Osteocyte (in vitro differentiated cells): ENCODE measurements at regions not wholly inside any gene's neighbourhood (a gene's known extent, or its start where the extent isn't known, plus 50 kb on each side); places are given as distances from the start of the nearest gene placed in this dataset.
"Not testable (repeated sequence)": the region's sequence is repeated elsewhere in the genome, so short reads cannot be mapped to it uniquely, and the experiment has no call there.

ENCODE experiments used
- DNase-seq: peaks from one replicate; pipeline ENCODE4 v3.0.0; 2021; ENCODE audit warnings: mixed read lengths; ENCODE audit not compliant: unreplicated experiment; ENCODE audit errors: extremely low spot score
- H3K27ac Mint-ChIP-seq: one replicate; pipeline ENCODE4 v1.8.0; 2021; ENCODE audit warnings: mild to moderate bottlenecking, mixed read lengths; ENCODE audit not compliant: unreplicated experiment
- H3K27me3 Mint-ChIP-seq: one replicate; pipeline ENCODE4 v1.8.0; 2021; ENCODE audit warnings: mixed read lengths; ENCODE audit not compliant: unreplicated experiment
- H3K36me3 Mint-ChIP-seq: one replicate; pipeline ENCODE4 v1.8.0; 2021; ENCODE audit warnings: mixed read lengths; ENCODE audit not compliant: unreplicated experiment
- H3K4me1 Mint-ChIP-seq: one replicate; pipeline ENCODE4 v1.8.0; 2021; ENCODE audit warnings: mixed read lengths; ENCODE audit not compliant: unreplicated experiment
- H3K4me3 Mint-ChIP-seq: one replicate; pipeline ENCODE4 v1.8.0; 2021; ENCODE audit warnings: mild to moderate bottlenecking, moderate library complexity, mixed read lengths; ENCODE audit not compliant: unreplicated experiment
- H3K9me3 Mint-ChIP-seq: one replicate; pipeline ENCODE4 v1.8.0; 2021; ENCODE audit warnings: mixed read lengths; ENCODE audit not compliant: unreplicated experiment
- TF ChIP-seq, protein P1 (sequence below): fragments of 200-600 bp; sonication (generic); IDR thresholded peaks from 2 replicates; pipeline ENCODE4 v1.5.0; 2021; ENCODE audit warnings: antibody characterized with exemption, mild to moderate bottlenecking, moderate library complexity

GRCh38 chrX:113514906-113515305 lies 674.3 kb upstream of the AMOT start:
- peaks cover 26% of the 10 kb centered on the region for H3K4me1 Mint-ChIP-seq
- H3K4me3 Mint-ChIP-seq, result no peak overlapping the region

DNA sequence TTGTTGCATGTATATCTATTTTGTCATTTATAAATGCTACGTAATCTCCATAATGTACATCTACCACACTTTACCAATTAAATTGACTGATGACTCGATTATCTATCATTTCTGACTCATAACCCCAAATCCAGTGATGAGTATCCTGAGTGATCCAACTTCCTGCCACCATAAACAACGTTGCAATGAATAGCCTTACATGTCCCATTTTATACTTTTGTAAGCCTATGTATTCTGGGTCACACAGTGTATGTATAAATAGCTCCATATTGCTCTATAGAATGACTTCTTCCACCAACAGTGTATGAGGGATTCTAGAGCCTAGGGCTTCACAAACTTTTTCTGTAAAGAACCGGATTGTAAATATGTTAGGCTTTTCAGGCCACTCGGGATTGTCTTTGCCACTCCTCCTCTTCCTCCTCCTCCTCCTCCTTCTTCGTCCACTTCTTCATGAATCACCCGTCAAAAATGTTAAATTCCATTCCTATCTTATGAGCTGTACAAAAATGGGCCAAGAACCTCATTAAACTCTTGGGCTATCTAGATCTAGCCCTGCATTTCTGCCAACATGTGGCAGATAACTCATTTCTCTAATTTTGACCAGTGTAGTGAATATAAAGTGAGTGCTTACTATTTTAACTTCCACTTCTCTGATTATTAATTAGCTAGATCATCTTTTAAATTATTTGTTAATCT lies 672.2 kb upstream of the AMOT start:
- no peak for DNase-seq
- Mint-ChIP-seq H3K9me3 (no peaks in the 10 kb centered on the region), H3K27me3 (no peaks in the 10 kb centered on the region), H3K36me3 (no peaks in the 10 kb centered on the region), H3K4me3 (no peak overlapping the region), H3K4me1 (peaks cover 26% of the 10 kb centered on the region), H3K27ac (peak overlapping the region; percentile 9)
- TF ChIP-seq, protein P1, sequence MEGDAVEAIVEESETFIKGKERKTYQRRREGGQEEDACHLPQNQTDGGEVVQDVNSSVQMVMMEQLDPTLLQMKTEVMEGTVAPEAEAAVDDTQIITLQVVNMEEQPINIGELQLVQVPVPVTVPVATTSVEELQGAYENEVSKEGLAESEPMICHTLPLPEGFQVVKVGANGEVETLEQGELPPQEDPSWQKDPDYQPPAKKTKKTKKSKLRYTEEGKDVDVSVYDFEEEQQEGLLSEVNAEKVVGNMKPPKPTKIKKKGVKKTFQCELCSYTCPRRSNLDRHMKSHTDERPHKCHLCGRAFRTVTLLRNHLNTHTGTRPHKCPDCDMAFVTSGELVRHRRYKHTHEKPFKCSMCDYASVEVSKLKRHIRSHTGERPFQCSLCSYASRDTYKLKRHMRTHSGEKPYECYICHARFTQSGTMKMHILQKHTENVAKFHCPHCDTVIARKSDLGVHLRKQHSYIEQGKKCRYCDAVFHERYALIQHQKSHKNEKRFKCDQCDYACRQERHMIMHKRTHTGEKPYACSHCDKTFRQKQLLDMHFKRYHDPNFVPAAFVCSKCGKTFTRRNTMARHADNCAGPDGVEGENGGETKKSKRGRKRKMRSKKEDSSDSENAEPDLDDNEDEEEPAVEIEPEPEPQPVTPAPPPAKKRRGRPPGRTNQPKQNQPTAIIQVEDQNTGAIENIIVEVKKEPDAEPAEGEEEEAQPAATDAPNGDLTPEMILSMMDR, result no peak

More at GRCh38 chrX:113514906-113515305, 674.3 kb upstream of the AMOT start:
- H3K9me3 Mint-ChIP-seq, result no peaks in the 10 kb centered on the region
- TF ChIP-seq, protein P1, result no peak
- no peak overlapping the region for H3K27ac Mint-ChIP-seq
- H3K36me3 Mint-ChIP-seq, result no peaks in the 10 kb centered on the region
- no peaks in the 10 kb centered on the region for H3K27me3 Mint-ChIP-seq
- DNase-seq, result no peak

GRCh38 chrX:113510586-113510985 lies 670.0 kb upstream of the AMOT start:
- no peaks in the 10 kb centered on the region for H3K27me3 Mint-ChIP-seq
- TF ChIP-seq, protein P1, result no peak
- H3K4me1 Mint-ChIP-seq, result peaks cover 26% of the 10 kb centered on the region
- no peak overlapping the region for H3K27ac Mint-ChIP-seq
- DNase-seq, result no peak
- no peaks in the 10 kb centered on the region for H3K9me3 Mint-ChIP-seq
- H3K4me3 Mint-ChIP-seq, result no peak overlapping the region
- H3K36me3 Mint-ChIP-seq, result no peaks in the 10 kb centered on the region

DNA sequence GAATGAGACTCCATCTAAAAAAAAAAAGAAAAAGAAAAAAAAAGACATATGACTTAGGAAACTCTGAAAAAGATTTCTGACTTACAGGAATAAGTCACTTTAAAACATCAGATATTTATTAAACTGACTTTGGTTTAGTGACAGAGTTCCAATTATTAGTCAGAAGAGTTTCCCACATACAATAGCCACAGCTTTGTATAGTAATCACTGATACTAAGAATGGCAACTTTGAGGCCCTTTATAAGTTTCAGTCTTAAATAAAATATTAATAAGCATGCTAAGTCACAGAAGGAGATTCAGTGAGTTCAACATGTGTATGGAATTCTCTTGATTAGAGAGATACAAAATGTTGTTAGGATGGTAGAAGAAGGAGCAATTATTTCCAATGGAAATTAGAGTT lies 652.3 kb upstream of the AMOT start:
- no peaks in the 10 kb centered on the region for H3K4me1 Mint-ChIP-seq
- H3K9me3 Mint-ChIP-seq, result peaks cover 4% of the 10 kb centered on the region
- H3K27ac Mint-ChIP-seq, result no peak overlapping the region
- peaks cover 2% of the 10 kb centered on the region for H3K27me3 Mint-ChIP-seq
- no peak for DNase-seq
- TF ChIP-seq, protein P1, result no peak
- H3K36me3 Mint-ChIP-seq, result no peaks in the 10 kb centered on the region
- H3K4me3 Mint-ChIP-seq, result no peak overlapping the region

- TF ChIP-seq, protein P1, result no peak
- Mint-ChIP-seq H3K27me3 (no peaks in the 10 kb centered on the region), H3K4me3 (no peak overlapping the region), H3K36me3 (no peaks in the 10 kb centered on the region), H3K27ac (no peak overlapping the region), H3K9me3 (peaks cover 4% of the 10 kb centered on the region), H3K4me1 (no peaks in the 10 kb centered on the region)
- DNase-seq, result no peak
These were observed 632.8 kb upstream of the AMOT start for GRCh38 chrX:113473418-113473817.

DNA sequence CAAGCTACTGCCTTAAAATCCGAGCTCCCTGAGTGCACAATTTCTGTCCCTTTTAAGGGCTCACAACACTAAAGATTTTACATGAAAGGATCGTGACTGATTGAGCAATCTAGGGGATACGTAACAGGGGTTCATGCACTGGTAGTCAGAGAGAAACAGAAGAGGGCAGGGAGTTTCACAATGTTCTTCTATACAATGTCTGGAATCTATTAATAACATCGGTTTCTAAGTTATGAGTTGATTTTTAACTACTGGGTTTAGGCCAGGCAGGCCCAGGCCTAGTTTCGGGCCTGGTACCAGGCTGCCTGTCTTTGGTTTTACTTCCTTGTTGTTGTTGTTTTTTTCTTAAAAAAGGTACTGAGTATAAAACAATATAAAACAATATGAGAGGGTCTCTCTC lies 632.4 kb upstream of the AMOT start:
- not testable (repeated sequence) for H3K4me3 Mint-ChIP-seq, H3K36me3 Mint-ChIP-seq, DNase-seq, H3K27me3 Mint-ChIP-seq, H3K27ac Mint-ChIP-seq, H3K4me1 Mint-ChIP-seq, H3K9me3 Mint-ChIP-seq
